OCI-LY3 (cell line): ENCODE measurements at regions not wholly inside any gene's neighbourhood (a gene's known extent, or its start where the extent isn't known, plus 50 kb on each side); places are given as distances from the start of the nearest gene placed in this dataset.
"Not testable (repeated sequence)": the region's sequence is repeated elsewhere in the genome, so short reads cannot be mapped to it uniquely, and the experiment has no call there.

ENCODE experiments used
- H2AFZ ChIP-seq: fragments of 200-600, 300-600 bp; shearing (Covaris generic); 2 replicates; pipeline ENCODE4 v1.6.0; 2014; ENCODE audit warnings: antibody characterized with exemption, low read depth, low read length
- H3K27ac ChIP-seq: fragments of 200-600, 300-600 bp; sonication (generic); 2 replicates; pipeline ENCODE4 v1.5.1; 2014; ENCODE audit warnings: mild to moderate bottlenecking, low read length, moderate library complexity, mixed read lengths
- H3K27me3 ChIP-seq: fragments of 200-600, 300-600 bp; sonication (generic); 2 replicates; pipeline ENCODE4 v1.6.1; 2014; ENCODE audit warnings: low read depth, low read length, mixed read lengths
- H3K36me3 ChIP-seq: fragments of 200-600, 300-600 bp; sonication (generic); replicated peaks from 2 replicates; pipeline ENCODE3; 2014; ENCODE audit warnings: low read depth, low read length, mixed read lengths
- H3K4me1 ChIP-seq: fragments of 300-600, 200-600 bp; sonication (generic); 2 replicates; pipeline ENCODE4 v1.6.1; 2014; ENCODE audit warnings: low read length, mixed read lengths
- H3K4me2 ChIP-seq: fragments of 200-600, 300-600 bp; sonication (generic); 2 replicates; pipeline ENCODE4 v1.6.1; 2014; ENCODE audit warnings: low read length, mixed read lengths
- H3K4me3 ChIP-seq: fragments of 300-600, 200-600 bp; sonication (generic); 2 replicates; pipeline ENCODE4 v1.5.1; 2014; ENCODE audit warnings: antibody characterized with exemption, mild to moderate bottlenecking, low read length, moderate library complexity
- H3K79me2 ChIP-seq: fragments of 300-600, 200-600 bp; shearing (Covaris generic); 2 replicates; pipeline ENCODE4 v1.6.1; 2014; ENCODE audit warnings: mild to moderate bottlenecking, low read length, mixed read lengths
- H3K9ac ChIP-seq: fragments of 300-600, 200-600 bp; shearing (Covaris generic); 2 replicates; pipeline ENCODE4 v1.6.0; 2014; ENCODE audit warnings: mild to moderate bottlenecking, low read length, moderate library complexity
- H3K9me3 ChIP-seq: fragments of 200-600, 300-600 bp; shearing (Covaris generic); 2 replicates; pipeline ENCODE4 v1.6.1; 2014; ENCODE audit warnings: low read length, mixed read lengths; ENCODE audit not compliant: insufficient read depth
- H4K20me1 ChIP-seq: fragments of 200-600, 300-600 bp; sonication (generic); 2 replicates; pipeline ENCODE4 v1.6.1; 2016; ENCODE audit warnings: low read length, mixed read lengths; ENCODE audit not compliant: insufficient read depth
- EZH2phosphoT487 ChIP-seq: fragments of 200-600 bp; shearing (Covaris generic); IDR thresholded peaks from 2 replicates; pipeline ENCODE4 v1.6.1; 2018; ENCODE audit warnings: antibody characterized with exemption, mixed run types, low read depth
- TF ChIP-seq, protein P1 (sequence below): fragments of 200-600, 300-600 bp; sonication (generic); IDR thresholded peaks from 2 replicates; pipeline ENCODE4 v1.5.1; 2014; ENCODE audit warnings: antibody characterized with exemption, low read length, low read depth

DNA sequence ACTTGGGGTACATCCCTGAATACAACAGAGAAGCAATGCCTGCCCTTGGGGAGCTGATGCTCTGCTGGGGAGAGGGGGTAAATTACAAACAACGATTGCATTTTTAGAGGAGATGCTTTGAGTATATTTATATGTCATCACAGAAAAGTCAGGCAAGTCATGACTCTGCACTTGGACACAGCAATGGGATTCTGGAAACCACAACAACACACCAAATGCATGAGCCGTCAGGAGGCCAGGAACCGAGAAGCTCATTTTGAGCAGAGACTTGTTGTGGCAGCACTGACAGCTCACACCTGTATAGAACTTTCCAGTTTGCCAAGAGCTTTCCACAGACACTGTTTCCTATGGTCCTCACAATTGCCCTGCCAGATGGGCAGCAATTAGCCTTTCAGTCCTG lies 113.2 kb upstream of the RBPJ start:
- TF ChIP-seq EZH2phosphoT487: no peak
- TF ChIP-seq, protein P1, sequence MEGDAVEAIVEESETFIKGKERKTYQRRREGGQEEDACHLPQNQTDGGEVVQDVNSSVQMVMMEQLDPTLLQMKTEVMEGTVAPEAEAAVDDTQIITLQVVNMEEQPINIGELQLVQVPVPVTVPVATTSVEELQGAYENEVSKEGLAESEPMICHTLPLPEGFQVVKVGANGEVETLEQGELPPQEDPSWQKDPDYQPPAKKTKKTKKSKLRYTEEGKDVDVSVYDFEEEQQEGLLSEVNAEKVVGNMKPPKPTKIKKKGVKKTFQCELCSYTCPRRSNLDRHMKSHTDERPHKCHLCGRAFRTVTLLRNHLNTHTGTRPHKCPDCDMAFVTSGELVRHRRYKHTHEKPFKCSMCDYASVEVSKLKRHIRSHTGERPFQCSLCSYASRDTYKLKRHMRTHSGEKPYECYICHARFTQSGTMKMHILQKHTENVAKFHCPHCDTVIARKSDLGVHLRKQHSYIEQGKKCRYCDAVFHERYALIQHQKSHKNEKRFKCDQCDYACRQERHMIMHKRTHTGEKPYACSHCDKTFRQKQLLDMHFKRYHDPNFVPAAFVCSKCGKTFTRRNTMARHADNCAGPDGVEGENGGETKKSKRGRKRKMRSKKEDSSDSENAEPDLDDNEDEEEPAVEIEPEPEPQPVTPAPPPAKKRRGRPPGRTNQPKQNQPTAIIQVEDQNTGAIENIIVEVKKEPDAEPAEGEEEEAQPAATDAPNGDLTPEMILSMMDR: no peak
- Histone ChIP-seq H4K20me1 (no peaks in the 10 kb centered on the region), H3K4me2 (no peak overlapping the region), H3K36me3 (no peaks in the 10 kb centered on the region), H3K27ac (no peak overlapping the region), H3K9me3 (no peaks in the 10 kb centered on the region), H2AFZ (no peak overlapping the region), H3K79me2 (no peaks in the 10 kb centered on the region), H3K27me3 (peaks cover 32% of the 10 kb centered on the region), H3K9ac (no peak overlapping the region), H3K4me1 (peaks cover 17% of the 10 kb centered on the region), H3K4me3 (no peak overlapping the region)

DNA sequence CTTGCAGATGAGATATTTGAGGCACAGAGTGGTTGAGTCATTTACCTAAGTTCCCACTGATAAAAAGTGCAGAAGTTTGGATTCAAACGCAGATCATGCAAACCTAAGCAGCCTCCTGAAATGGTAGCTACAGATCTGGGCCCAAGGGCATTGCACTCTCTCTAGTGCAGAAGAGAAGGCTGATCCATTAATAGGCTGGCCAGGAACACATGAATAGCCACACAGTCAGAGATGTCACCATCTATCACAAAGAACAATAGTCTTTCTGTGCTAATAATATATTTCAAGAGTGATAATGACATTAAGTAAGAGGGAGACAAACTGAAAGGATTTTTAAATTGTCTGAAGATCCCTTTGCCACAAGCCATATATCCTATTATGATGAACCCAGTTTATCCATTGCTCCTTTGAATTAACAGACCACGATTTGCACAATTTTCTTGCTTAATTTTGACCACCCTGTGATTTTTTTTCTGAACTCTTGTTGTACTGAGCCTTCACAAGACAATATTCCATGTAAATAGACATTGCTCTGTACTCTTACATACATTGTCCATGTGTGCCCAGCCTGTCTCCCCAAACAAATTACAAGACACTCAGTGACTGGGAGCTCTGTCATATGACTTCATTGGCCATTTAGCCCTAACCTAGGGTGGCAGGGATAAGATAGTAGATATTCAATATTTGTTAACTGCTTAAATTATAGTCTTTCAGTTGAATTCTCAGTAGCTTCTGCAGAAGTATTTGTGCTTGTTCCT lies 112.4 kb upstream of the RBPJ start:
- H3K36me3 ChIP-seq: no peaks in the 10 kb centered on the region
- H3K4me3 ChIP-seq: no peak overlapping the region
- TF ChIP-seq, protein P1: no peak
- TF ChIP-seq EZH2phosphoT487: no peak
- no peak overlapping the region for H2AFZ ChIP-seq
- H3K4me1 ChIP-seq: peaks cover 17% of the 10 kb centered on the region
- no peak overlapping the region for H3K27ac ChIP-seq
- H3K27me3 ChIP-seq: peaks cover 35% of the 10 kb centered on the region
- no peak overlapping the region for H3K4me2 ChIP-seq
- no peak overlapping the region for H3K9ac ChIP-seq
- no peaks in the 10 kb centered on the region for H3K9me3 ChIP-seq
- no peaks in the 10 kb centered on the region for H4K20me1 ChIP-seq
- no peaks in the 10 kb centered on the region for H3K79me2 ChIP-seq

DNA sequence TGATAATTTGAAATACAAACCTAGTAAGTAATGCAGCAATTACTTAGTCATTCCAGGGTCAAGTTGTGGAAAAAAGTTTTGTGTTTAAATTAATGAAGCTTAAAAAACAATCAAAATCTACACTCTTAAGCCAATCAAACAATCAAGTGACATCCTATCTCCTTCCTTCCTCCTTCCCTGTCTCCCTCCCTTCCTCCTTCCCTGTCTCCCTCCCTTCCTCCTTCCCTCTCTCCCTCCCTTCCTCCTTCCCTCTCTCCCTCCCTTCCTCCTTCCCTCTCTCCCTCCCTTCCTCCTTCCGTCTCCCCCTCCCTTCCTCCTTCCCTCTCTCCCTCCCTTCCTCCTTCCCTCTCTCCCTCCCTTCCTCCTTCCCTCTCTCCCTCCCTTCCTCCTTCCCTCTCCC lies 111.4 kb upstream of the RBPJ start:
- not testable (repeated sequence) for H3K79me2 ChIP-seq, H3K27ac ChIP-seq, H3K36me3 ChIP-seq, H3K4me2 ChIP-seq, H4K20me1 ChIP-seq, H3K4me3 ChIP-seq, H2AFZ ChIP-seq, H3K9ac ChIP-seq, H3K9me3 ChIP-seq, H3K4me1 ChIP-seq
- H3K27me3 ChIP-seq: peaks cover 39% of the 10 kb centered on the region

DNA sequence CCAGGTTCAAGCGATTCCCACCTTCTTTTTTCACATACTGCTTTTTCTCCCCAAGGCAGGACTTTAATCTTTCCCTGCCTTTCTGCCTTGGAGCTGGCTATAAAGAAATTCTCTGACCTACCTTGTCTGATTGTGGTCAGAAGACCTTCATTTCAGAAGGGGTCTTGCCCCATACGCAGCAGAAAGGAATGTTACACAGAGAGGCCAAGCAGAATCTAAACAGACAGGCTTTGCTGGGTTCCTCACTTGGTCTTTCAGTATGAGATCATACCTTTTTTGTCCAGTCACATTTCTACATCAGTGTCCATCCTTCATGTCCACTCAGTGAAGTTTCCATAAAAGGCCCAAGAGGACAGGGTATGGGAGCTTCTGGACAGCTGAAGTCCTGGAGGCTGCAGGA lies 108.3 kb upstream of the RBPJ start:
- H3K27me3 ChIP-seq: peaks cover 30% of the 10 kb centered on the region
- no peak overlapping the region for H2AFZ ChIP-seq
- H3K4me2 ChIP-seq: no peak overlapping the region
- no peaks in the 10 kb centered on the region for H3K9me3 ChIP-seq
- no peaks in the 10 kb centered on the region for H3K36me3 ChIP-seq
- no peak overlapping the region for H3K4me3 ChIP-seq
- H3K79me2 ChIP-seq: no peaks in the 10 kb centered on the region
- no peak overlapping the region for H3K9ac ChIP-seq
- peaks cover 21% of the 10 kb centered on the region for H3K4me1 ChIP-seq
- H3K27ac ChIP-seq: no peak overlapping the region
- no peak for TF ChIP-seq EZH2phosphoT487
- TF ChIP-seq, protein P1: no peak
- H4K20me1 ChIP-seq: no peaks in the 10 kb centered on the region
